GM21529 (cell line): ENCODE measurements at regions not wholly inside any gene's neighbourhood (a gene's known extent, or its start where the extent isn't known, plus 50 kb on each side); places are given as distances from the start of the nearest gene placed in this dataset.
"Not testable (repeated sequence)": the region's sequence is repeated elsewhere in the genome, so short reads cannot be mapped to it uniquely, and the experiment has no call there.

Experiments
- ATAC-seq: cut with Tn5 transposase; IDR thresholded peaks from one replicate; pipeline ENCODE4 v1.9.1; 2021; ENCODE audit not compliant: unreplicated experiment

DNA sequence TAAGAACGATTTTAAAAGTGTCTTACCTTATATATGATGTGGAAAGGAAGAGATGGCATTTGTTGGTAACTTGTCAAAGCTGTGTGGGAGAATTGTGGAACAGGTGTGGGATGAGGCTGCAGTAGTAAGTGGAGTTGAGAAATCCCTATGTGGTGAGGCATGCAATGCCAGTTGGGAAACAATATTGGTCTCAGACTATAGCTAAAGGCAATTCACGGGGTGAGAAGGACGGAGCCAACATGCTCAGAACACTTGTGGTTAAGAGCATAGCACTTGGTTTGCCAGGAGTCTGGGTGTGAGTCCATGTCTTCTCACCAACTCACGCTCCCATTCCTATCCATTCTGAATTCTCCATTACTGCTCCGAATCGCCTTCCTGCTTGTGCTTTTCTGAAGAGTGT lies 615.6 kb upstream of the ADAMTS9 start:
- ATAC-seq: no peak

DNA sequence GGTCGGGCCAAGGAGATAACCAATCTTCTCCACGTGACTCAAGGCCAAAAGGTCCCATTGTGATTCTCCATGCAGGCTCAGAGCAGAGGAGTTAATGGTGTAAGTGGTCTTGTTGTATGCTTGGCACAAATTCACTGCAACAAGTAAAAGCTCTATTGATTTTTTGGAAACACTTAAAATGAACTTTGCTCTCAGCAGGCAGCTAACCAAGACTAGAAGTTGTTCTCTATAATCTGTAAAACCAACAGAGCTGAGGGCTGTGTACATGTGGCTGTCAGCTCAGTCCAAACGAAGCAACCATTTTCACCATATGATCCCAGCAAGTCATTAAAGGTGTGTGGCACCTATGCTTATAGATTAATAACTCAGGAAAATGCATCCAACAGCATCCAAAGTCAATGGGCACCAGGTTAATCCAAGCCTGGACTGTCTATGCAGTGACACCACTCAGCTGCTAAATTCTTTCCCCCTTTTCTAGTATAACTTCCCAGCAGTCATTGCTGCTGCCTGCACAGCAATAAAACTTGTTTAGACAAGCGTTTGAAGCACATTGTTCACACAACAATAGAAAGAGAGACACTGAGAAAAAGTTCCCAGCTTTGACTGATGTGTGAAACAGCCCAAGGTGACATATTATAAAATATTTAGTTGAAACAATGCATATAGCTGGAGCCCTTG lies 603.8 kb upstream of the ADAMTS9 start:
- no peak for ATAC-seq

DNA sequence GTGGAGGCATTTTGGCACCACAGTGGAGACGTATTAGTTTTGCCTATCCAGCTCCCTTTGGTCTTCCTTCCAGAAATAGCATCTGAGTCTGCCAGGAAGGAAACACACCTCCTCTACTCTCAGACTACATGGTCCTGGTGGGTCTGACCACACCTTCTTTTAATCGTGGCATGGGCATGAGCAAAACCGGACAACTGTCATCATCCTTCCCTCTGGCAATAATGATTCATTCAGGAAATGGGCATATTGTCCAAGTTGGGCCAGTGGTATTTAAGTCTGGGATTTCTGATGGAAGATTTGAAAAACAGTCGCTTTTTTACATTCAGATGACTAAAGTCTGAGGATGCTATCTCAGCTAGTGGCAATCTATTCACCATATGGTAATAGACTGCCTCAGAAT lies 601.0 kb upstream of the ADAMTS9 start:
- no peak for ATAC-seq

DNA sequence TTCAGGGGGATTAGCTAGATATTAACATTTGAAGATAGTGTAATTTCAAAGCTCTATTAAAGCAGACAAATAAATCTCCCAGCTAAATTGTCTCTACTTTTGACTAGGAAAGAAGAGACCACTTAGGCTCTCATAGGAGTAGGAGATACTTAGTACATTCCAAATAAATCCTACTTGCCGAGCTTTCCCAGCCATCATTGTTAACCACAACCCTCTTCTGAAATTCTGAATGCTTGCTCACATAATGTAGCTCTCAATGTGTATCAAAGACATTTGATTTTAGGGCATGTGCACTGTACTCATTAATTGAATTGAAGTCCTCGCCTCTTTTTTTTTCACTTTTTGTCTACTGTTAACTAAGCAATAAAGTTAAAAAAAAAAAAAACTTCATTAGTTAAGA lies 598.2 kb upstream of the ADAMTS9 start:
- ATAC-seq: no peak

DNA sequence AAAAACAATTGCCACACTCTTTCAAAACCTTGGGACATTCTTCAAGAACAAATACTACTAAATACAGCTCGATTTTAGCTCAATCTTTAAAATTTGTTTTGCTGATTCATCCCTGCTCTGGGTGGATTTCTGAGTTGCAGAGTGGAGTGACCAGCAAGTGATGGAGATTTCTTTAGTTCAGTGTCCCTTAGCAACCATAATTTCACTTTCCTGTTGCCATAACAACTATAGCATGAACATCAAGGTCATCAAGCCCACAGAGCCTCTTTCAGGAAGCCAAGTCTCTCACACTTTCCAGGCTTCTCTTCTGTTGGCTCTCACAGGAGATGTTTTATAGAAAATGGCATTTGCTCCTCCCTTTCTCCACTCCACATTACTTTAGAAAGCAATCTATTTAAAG lies 597.2 kb upstream of the ADAMTS9 start:
- no peak for ATAC-seq

DNA sequence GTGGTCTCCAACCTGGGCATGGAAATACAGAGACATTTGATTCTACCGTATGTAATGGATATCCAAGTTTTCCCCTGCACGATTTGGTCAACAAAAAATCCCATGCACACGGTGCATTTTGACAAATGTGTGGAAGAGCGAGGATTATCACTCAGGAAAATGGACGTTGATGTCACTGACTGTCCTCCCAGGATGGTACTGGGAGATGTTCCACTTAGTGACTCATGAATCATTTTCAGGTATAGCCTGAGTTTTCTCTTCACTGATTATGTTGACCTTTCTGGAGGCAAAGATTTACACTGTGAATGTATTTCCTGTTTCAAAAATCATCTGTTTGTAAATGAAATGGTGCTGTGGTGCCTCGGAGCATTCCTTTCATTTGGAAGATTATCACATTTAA lies 596.7 kb upstream of the ADAMTS9 start:
- ATAC-seq: no peak

DNA sequence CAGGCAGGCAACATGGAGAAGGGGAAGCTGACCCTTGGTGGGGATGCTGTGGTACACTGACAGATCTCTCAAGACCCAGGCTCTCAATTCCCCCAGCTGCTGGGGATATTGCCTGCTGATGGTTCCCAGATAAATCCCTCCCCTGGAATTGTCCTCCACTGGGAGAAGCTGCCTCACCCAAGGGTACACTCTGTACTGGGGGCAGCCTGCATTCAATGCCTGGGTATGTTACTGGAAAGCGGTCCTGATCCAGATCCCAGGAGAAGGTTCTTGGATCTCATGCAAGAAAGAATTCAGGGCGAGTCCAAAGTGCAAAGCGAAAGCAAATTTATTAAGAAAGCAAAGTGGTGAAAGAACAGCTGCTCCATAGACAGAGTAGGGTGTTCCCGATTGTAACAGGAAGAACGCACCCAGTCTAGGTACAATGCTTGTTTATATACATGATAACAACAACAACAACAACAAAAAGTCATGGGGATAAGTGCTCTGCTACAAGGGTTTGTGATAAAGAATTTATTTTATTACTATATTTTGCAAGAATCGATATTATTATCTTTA lies 591.5 kb upstream of the ADAMTS9 start:
- ATAC-seq: no peak

DNA sequence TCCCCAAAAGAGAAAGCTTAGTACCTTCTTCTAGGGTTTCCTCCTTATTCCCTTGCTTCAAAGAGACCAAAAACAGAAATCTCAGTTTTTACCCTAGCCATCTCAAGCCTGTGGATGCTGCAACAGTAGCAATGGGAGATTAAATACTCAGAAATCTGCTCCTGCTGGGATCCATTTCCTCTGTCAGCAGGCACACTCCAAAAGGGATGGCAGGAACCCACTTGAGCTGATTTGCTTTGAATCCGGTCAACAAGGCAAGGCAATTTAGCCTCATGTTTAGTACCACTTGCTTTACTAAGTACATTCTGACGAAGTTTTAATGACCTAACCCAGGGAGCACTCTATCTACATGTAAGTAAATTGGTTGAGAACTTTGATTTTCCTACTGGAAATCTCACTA lies 590.0 kb upstream of the ADAMTS9 start:
- no peak for ATAC-seq

DNA sequence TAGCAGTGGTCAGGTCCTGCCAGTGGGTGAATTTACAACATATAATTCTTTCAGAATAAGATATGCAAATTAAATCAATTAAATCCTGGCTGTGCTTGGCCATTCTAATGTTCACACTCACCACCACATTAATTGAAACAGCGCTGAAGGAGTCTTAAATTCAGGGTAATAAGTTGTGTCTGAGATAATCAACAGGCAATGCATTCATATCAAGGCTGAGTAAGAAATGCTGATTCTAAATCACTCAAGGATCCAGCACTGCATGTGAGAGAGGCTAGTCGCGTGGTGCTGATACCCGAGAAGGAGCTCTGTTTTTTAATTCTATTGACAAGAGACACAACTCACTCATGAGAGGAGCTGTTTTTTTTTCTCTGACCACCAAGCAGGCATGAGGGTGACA lies 588.8 kb upstream of the ADAMTS9 start:
- no peak for ATAC-seq

DNA sequence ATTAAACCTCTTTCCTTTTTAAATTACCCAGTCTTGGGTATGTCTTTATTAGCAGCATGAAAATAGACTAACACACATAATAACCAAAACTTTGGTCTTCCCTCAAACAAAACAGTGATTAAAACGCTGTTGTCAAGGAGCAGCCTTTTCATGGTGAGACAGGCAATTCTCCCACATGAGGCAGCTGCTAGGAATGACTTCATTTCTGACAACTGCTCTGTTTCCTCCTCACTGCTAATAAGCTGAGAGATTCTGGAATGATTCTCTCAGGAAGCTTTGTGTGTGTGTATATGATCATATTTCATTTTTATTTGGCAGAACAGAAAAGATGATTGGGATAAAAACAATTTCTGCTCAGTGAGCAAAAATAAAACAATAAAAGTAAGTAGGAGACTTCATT lies 580.6 kb upstream of the ADAMTS9 start:
- ATAC-seq: no peak

DNA sequence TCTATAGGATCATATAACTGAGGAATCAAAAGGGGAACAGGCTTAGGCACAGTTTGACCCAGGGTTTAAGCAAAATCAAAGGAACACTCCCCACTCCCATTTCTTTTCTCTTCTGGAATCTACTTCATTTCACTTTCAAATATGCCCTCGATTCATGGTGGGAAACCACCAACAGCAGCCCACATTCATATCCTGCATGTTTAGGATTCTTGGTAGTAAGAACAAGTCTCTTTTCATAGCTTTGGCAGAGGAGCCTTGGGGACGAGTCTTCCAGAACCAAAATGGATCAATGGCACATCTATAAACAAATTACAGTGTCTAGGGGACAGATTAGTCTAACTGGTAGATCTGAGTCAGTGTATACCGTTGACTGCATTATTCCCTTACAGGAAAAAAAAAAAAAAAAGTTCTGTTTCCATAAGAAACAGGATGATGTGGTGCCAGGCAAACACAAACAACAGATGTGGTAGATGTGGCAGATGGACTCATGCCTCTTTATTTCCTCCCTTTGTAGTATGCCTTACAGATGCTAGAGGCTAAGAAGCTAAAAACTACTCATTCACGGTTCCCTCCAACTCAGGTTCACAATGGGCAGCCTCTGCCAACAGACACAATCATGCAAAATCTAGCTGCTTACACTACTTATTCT lies 578.3 kb upstream of the ADAMTS9 start:
- ATAC-seq: no peak

DNA sequence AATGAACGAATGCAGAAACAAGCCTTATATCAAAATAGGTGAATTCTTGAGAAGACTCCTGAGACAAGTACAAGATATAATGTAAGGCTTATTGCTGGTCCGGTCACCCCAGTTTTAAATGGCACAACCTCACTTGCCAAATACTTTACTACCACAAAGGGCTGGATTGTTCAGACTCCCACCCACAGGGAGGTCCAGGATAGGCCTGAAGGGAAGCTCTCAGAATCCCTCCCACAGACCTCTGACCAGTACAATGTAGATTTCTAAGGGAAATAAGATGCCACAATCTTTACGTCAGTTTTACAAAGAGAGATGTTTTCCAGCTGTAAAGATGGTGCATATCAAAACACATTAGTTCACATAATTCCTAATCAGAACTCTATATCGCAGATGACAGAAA lies 577.7 kb upstream of the ADAMTS9 start:
- no peak for ATAC-seq

DNA sequence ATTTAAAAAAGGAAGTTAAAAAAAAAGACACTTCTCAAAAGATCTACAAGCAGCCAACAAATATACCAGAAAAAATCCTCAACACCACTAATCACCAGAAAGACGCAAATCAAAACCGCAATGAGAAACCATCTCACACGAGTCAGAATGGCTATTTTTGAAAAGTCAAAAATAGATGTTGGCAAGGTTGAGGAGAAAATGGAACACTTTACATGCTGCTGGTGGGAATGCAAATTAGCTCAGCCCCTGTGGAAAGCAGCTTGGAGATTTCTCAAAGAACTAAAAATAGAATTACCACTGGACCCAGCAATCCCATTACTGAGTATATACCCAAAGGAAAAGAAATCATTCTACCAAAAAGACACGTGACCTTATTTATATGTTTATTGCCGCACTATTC lies 574.7 kb upstream of the ADAMTS9 start:
- ATAC-seq: no peak

DNA sequence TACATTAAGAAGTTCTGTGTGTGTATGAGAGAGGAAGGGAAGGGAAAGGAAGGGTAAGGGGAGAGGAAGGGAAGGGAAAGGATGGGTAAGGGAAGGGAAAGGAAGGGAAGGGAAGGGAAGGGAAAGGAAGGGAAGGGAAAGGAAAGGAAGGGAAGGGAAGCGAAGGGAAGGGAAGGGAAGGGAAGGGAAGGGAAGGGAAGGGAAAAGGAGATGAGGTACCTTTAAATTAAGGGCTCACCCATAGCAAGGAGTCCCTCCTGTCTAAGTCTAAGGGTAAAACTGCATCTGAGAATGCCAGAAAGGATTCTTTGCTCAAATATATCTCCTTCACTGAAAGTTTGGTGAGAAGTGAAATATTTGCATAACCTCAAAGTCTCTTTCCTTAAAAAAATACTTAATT lies 572.1 kb upstream of the ADAMTS9 start:
- ATAC-seq: no peak

DNA sequence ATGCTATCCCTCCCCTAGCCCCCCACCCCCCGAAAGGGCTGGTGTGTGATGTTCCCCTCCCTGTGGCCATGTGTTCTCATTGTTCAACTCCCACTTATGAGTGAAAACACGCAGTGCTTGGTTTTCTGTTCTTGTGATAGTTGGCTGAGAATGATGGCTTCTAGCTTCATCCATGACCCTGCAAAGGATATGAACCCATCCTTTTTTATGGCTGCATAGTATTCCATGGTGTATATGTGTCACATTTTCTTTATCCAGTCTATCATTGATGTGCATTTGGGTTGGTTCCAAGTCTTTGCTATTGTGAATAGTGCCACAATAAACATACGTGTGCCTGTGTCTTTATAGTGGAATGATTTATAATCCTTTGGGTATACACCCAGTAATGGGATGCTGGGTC lies 565.1 kb upstream of the ADAMTS9 start:
- not testable (repeated sequence) for ATAC-seq

DNA sequence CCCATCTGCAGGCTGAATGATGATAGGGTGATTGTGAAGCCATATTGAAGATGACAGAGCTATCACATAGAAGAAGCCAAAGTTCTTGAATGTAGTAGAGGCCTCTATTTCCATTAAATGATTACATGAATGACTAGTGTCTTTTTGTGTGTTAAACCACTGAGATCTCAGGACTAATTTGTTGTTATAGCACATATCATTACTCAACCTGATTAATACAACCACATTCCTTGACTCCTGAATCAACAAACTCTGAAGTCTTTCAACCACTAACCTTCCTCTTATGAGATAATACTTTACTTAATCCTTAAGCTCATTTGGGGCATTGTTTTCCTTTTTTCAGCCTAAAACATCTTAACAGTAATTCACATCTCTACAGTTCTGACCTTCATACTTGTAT lies 564.5 kb upstream of the ADAMTS9 start:
- ATAC-seq: no peak

DNA sequence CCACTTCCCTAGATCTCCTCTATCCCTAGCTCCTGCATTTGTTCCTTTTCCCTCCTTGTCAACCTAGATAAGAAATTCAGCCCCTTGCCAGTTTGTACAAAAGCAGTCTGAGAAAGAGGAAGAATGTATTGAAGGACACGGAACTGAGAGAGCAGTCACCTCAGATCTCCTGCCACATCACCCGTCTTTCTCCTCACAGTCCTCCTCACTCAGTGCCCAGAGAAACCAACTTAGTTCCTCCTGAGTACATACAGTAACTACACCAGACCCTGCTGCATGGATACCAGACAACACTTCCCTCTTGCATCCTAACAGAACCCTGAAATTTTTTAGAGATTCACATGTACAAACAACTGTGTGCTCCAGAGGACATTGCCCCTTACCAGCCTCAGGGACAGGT lies 563.6 kb upstream of the ADAMTS9 start:
- ATAC-seq: no peak

DNA sequence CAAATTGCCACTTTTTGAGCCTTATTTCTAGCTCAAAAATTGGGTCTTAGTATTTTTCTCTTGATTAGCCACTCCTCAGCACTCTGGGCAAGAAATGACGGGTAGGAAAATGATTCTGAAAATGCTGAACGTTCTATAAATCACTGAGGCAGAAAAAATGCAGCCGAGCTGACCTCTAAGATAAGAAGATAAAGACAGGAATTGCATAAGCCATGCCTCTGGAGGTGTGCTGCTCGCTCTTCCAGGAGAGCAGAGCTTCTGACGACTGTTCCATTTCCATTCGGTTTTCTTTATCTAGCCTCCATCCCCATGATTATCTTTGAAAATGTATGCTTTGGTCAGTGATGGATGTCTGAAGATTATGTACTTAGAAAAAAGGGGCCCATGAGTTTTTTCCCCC lies 558.8 kb upstream of the ADAMTS9 start:
- no peak for ATAC-seq

DNA sequence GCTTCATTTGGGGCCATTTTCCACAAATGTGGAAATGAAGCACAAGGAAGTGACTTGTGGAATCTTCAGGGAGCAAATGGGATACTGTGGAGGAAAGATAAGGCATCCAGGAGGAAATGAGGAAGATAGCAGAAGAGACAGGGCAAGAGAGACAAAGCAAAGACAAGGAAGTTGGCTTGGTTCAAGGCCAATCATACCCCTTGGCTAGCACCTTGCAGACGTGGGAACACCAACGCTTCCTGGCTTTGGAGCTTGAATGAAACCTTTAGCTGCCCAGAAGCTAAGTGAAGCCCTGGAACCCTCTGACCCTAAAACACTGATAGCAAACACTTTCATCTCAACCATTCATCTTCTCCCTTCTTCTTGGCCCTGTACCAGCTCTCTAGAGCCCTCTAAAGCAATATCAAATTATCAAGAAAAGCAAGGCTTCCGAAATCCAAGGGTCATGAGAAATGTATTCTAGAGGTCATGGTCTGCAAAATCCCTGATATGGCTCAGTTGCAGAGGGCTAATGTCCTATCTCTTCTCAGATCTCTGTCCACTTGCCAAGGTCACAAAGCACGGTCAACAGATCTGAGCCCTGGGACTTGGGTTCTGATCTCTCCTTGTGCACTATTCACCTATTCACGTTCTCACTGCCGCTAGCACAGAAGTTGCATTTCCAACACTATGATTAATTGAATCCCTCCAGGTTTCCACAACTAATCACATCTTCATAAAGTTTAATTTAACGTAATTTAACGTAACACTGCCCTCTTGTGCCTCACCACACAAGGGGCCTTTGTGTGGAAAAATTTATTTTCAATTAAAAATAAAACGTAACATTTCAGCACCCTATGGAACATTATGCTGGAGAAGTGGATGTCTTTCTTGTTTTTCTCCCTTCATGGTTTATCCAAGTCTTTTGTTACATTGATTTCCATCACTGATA lies 557.6 kb upstream of the ADAMTS9 start:
- no peak for ATAC-seq

DNA sequence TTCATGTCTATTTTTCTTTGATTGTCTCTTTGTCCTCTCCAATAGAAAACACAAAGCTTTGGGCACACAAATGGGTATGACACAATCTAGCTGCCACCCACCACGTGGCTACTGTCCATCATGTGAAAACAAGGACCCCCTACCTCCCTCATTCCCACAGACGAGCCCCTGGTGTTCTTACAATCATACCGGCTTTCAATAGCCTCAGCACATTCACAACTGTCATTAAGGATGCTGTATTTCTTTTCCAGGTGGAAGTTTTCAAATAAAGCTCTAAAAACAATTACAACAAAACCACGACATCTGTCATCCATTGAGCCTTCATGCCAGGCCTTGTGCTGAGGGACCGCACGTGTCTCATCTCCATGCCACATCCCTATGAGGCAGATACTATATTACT lies 552.6 kb upstream of the ADAMTS9 start:
- no peak for ATAC-seq

DNA sequence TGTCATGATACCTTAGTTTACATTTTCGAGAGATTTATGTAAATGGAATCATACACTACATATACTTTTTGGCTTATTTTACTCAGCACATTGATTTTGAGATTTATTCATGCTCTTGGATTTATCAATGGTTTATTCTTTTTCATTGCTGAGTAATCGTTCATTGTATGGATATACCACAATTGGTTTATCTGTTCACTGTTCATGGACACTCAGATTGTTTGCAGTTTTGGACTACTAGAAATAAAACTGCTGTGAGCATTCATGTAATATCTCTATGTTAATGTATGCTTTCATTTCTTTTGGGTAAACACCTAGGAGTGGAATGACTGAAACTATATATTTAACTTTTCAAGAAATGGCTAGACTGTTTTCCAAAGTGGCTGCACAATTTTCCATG lies 550.9 kb upstream of the ADAMTS9 start:
- no peak for ATAC-seq

DNA sequence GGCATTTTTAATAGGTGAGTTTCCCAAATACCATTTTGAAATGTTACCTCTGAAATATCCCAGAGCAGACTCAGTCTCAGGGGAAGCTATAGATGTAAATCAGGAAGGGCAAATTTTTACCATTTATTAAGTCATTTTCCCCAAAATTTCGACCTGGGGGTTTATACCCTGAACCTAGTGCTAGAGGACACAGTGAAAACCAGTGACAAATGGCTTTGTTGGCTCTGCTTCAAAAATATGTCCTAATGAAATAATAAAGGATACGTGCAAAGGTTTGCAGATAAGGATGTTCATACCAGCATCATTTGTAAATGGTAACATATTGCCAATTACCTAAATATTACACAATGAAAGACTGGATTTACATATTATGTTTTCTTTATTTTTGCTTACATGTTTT lies 546.7 kb upstream of the ADAMTS9 start:
- no peak for ATAC-seq
